SK-N-SH treated with all-trans-retinoic acid at 6 μM for 48 hours (cell line): ENCODE measurements at regions not wholly inside any gene's neighbourhood (a gene's known extent, or its start where the extent isn't known, plus 50 kb on each side); places are given as distances from the start of the nearest gene placed in this dataset.

Source experiments
- ATAC-seq: fragments of 200-7000 bp; cut with Tn5 transposase; 3 replicates; pipeline ENCODE4 v1.9.1; 2020; ENCODE audit warnings: mild to moderate bottlenecking, moderate library complexity
- BACH2 ChIP-seq: fragments of 250-450 bp; sonication (Bioruptor Pico); IDR thresholded peaks from 2 replicates; pipeline ENCODE4 v1.9.0; 2021; ENCODE audit warnings: mild to moderate bottlenecking, borderline replicate concordance
- CREB5 ChIP-seq: fragments of 250-450 bp; sonication (Bioruptor Pico); IDR thresholded peaks from 2 replicates; pipeline ENCODE4 v1.5.1; 2020; ENCODE audit warnings: low read depth, mild to moderate bottlenecking, moderate library complexity
- CSDC2 ChIP-seq: fragments of 250-450 bp; sonication (Bioruptor Pico); IDR thresholded peaks from 2 replicates; pipeline ENCODE4 v1.5.0; 2020; ENCODE audit warnings: mild to moderate bottlenecking, moderate library complexity
- CSRNP3 ChIP-seq: fragments of 250-450 bp; sonication (Bioruptor Pico); IDR thresholded peaks from 2 replicates; pipeline ENCODE4 v1.5.1; 2021; ENCODE audit warnings: mild to moderate bottlenecking, moderate library complexity
- ESRRG ChIP-seq: fragments of 250-450 bp; sonication (Bioruptor Pico); IDR thresholded peaks from 2 replicates; pipeline ENCODE4 v1.6.1; 2021; ENCODE audit warnings: mild to moderate bottlenecking
- GLIS3 ChIP-seq: fragments of 250-450 bp; sonication (Bioruptor Pico); IDR thresholded peaks from 2 replicates; pipeline ENCODE4 v1.5.0; 2020; ENCODE audit warnings: mild to moderate bottlenecking, moderate library complexity
- ISL1 ChIP-seq: fragments of 250-450 bp; sonication (Bioruptor Pico); IDR thresholded peaks from 2 replicates; pipeline ENCODE4 v2.1.2; 2022; ENCODE audit warnings: mild to moderate bottlenecking, moderate library complexity
- OSR1 ChIP-seq: fragments of 250-450 bp; sonication (Bioruptor Pico); IDR thresholded peaks from 2 replicates; pipeline ENCODE4 v1.8.0; 2022; ENCODE audit warnings: moderate library complexity, mild to moderate bottlenecking, inconsistent platforms
- PATZ1 ChIP-seq: fragments of 250-450 bp; sonication (Bioruptor Pico); IDR thresholded peaks from 2 replicates; pipeline ENCODE4 v1.8.0; 2020; ENCODE audit warnings: mild to moderate bottlenecking, moderate library complexity, borderline replicate concordance
- POU6F1 ChIP-seq: fragments of 250-450 bp; sonication (Bioruptor Pico); IDR thresholded peaks from 2 replicates; pipeline ENCODE4 v1.8.0; 2021; ENCODE audit warnings: low read depth, mild to moderate bottlenecking, moderate library complexity, borderline replicate concordance
- PPARA ChIP-seq: fragments of 250-450 bp; sonication (Bioruptor Pico); IDR thresholded peaks from 2 replicates; pipeline ENCODE4 v1.5.0; 2020; ENCODE audit warnings: mild to moderate bottlenecking, borderline replicate concordance
- RARB ChIP-seq: fragments of 250-450 bp; sonication (Bioruptor Pico); IDR thresholded peaks from 2 replicates; pipeline ENCODE4 v1.8.0; 2021; ENCODE audit warnings: mild to moderate bottlenecking, moderate library complexity
- SNAI2 ChIP-seq: fragments of 250-450 bp; sonication (Bioruptor Pico); IDR thresholded peaks from 2 replicates; pipeline ENCODE4 v1.5.0; 2020; ENCODE audit warnings: mild to moderate bottlenecking, moderate library complexity
- TCF4 ChIP-seq: fragments of 250-450 bp; sonication (Bioruptor Pico); IDR thresholded peaks from 2 replicates; pipeline ENCODE4 v1.8.0; 2021; ENCODE audit warnings: mild to moderate bottlenecking, moderate library complexity, borderline replicate concordance
- TOX ChIP-seq: fragments of 250-450 bp; sonication (Bioruptor Pico); IDR thresholded peaks from 2 replicates; pipeline ENCODE4 v1.8.0; 2021; ENCODE audit warnings: mild to moderate bottlenecking, moderate library complexity, borderline replicate concordance
- TSHZ2 ChIP-seq: fragments of 250-450 bp; sonication (Bioruptor Pico); IDR thresholded peaks from 2 replicates; pipeline ENCODE4 v1.5.0; 2020; ENCODE audit warnings: mild to moderate bottlenecking, moderate library complexity
- ZFP3 ChIP-seq: fragments of 250-450 bp; sonication (Bioruptor Pico); IDR thresholded peaks from 2 replicates; pipeline ENCODE4 v1.5.0; 2020; ENCODE audit warnings: mild to moderate bottlenecking, moderate library complexity
- ZFP30 ChIP-seq: fragments of 450-650 bp; formaldehyde crosslinking; IDR thresholded peaks from 2 replicates; pipeline ENCODE4 v1.5.0; 2022; ENCODE audit warnings: mild to moderate bottlenecking, moderate library complexity
- ZNF565 ChIP-seq: fragments of 450-650 bp; formaldehyde crosslinking; conservative IDR thresholded peaks from 2 replicates; pipeline ENCODE4 v1.5.0; 2020; ENCODE audit warnings: low read depth, mild to moderate bottlenecking, moderate library complexity
- ZNF70 ChIP-seq: fragments of 450-650 bp; formaldehyde crosslinking; IDR thresholded peaks from 2 replicates; pipeline ENCODE4 v1.5.0; 2020; ENCODE audit warnings: mild to moderate bottlenecking, moderate library complexity
- ZNF8 ChIP-seq: fragments of 450-650 bp; formaldehyde crosslinking; IDR thresholded peaks from 2 replicates; pipeline ENCODE4 v1.5.0; 2020; ENCODE audit warnings: mild to moderate bottlenecking, moderate library complexity

- TF ChIP-seq ISL1 (CRISPR knock-in tag) (no peak), ZNF8 (no peak), CREB5 (no peak), PATZ1 (CRISPR knock-in tag) (no peak), PPARA (CRISPR knock-in tag) (no peak), CSRNP3 (no peak), ZFP3 (CRISPR knock-in tag) (no peak), CSDC2 (CRISPR knock-in tag) (no peak), ZNF70 (CRISPR knock-in tag) (no peak), ESRRG (no peak)
- no peak for ATAC-seq
These were observed 116.7 kb upstream of the ZMIZ1 start for GRCh38 chr10:78952030-78952429.

- no peak for ATAC-seq
These were observed 116.1 kb upstream of the ZMIZ1 start for GRCh38 chr10:78952686-78953085.

GRCh38 chr10:78953113-78953798 lies 115.5 kb upstream of the ZMIZ1 start:
- ATAC-seq = no peak
- TF ChIP-seq GLIS3 (CRISPR knock-in tag) (no peak), ZFP30 (no peak), TCF4 (CRISPR knock-in tag) (no peak), TSHZ2 (CRISPR knock-in tag) (no peak), RARB (CRISPR knock-in tag) (no peak), ZNF565 (CRISPR knock-in tag) (no peak), ZFP3 (CRISPR knock-in tag) (no peak), TOX (CRISPR knock-in tag) (no peak), CSDC2 (CRISPR knock-in tag) (no peak), BACH2 (CRISPR knock-in tag) (no peak), ZNF70 (CRISPR knock-in tag) (no peak), POU6F1 (CRISPR knock-in tag) (no peak), PATZ1 (CRISPR knock-in tag) (no peak), OSR1 (CRISPR knock-in tag) (no peak), CSRNP3 (no peak), SNAI2 (CRISPR knock-in tag) (no peak), ESRRG (no peak)

More at GRCh38 chr10:78952686-78953085, 116.1 kb upstream of the ZMIZ1 start:
- no peak for TF ChIP-seq CSRNP3
